Fibroblast of lung (primary cell): ENCODE measurements at regions not wholly inside any gene's neighbourhood (a gene's known extent, or its start where the extent isn't known, plus 50 kb on each side); places are given as distances from the start of the nearest gene placed in this dataset.

Source experiments
- EZH2 ChIP-seq: IDR thresholded peaks from 2 replicates; pipeline ENCODE4 v1.5.1; 2012; ENCODE audit warnings: low read length, control low read depth, mild to moderate bottlenecking; ENCODE audit errors: missing control alignments
- TF ChIP-seq, protein P1 (sequence below), 2 donors: IDR thresholded peaks in 1 of 2; conservative IDR thresholded peaks in 1 of 2; 1 replicate in 1 of 2; 2 replicates in 1 of 2; pipeline ENCODE4 v1.5.1; 2011 to 2012; ENCODE audit warnings: low read length in 2 of 2, control low read depth in 1 of 2, inconsistent platforms in 1 of 2, low read depth in 1 of 2, mild to moderate bottlenecking in 1 of 2

DNA sequence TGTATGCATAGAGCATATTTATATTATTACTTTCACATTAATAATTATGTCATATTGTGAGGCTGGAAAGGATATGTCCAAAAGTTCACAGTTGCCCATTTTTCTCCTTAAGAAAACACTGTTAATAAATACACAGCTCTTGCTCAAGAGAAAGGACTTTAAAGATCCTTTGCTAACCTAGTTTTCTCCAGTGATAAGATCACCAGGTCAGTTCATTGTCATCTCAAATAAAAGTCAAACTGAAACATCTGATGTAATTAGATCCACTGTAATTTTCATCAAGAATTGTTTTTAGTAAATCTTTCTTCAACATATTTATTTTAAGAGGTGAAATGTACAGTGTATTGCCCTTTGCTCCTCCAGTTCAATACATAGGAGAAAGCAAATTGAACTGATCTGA lies 82.8 kb upstream of the KLHL1 start:
- TF ChIP-seq, protein P1, sequence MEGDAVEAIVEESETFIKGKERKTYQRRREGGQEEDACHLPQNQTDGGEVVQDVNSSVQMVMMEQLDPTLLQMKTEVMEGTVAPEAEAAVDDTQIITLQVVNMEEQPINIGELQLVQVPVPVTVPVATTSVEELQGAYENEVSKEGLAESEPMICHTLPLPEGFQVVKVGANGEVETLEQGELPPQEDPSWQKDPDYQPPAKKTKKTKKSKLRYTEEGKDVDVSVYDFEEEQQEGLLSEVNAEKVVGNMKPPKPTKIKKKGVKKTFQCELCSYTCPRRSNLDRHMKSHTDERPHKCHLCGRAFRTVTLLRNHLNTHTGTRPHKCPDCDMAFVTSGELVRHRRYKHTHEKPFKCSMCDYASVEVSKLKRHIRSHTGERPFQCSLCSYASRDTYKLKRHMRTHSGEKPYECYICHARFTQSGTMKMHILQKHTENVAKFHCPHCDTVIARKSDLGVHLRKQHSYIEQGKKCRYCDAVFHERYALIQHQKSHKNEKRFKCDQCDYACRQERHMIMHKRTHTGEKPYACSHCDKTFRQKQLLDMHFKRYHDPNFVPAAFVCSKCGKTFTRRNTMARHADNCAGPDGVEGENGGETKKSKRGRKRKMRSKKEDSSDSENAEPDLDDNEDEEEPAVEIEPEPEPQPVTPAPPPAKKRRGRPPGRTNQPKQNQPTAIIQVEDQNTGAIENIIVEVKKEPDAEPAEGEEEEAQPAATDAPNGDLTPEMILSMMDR (conservative IDR thresholded peaks at IDR 0.05 in 1 of 2, IDR thresholded peaks at IDR 0.05 in 1 of 2; ENCODE audit: low read depth in 1 of 2, low read length in 2 of 2), result no peak
- no peak for TF ChIP-seq EZH2
